Gastrocnemius medialis (tissue), 4 donors: ENCODE measurements at regions not wholly inside any gene's neighbourhood (a gene's known extent, or its start where the extent isn't known, plus 50 kb on each side); places are given as distances from the start of the nearest gene placed in this dataset.

ENCODE experiments used
- ATAC-seq, 2 donors: fragments of 150-250 bp; one replicate each; pipeline ENCODE4 v1.9.1; 2016
- DNase-seq, 2 donors: peaks; one replicate each; pipeline ENCODE4 v3.0.0-alpha.2; 2019
- H3K27ac ChIP-seq, 4 donors: fragments of 200-600 bp; sonication (generic); 1 replicate in 1 of 4; 2 replicates in 3 of 4; pipeline ENCODE4 v1.5.1; 2016 to 2018; ENCODE audit warnings: mild to moderate bottlenecking in 2 of 4, moderate library complexity in 1 of 4
- H3K27me3 ChIP-seq, 3 donors: fragments of 200-600 bp; sonication (generic) in 2 of 3; 1 replicate in 1 of 3; 2 replicates in 2 of 3; pipeline versions ENCODE4 v1.5.1 to v1.6.0; 2016 to 2019; ENCODE audit warnings: mild to moderate bottlenecking in 1 of 3, moderate library complexity in 1 of 3
- H3K36me3 ChIP-seq, 2 donors: fragments of 200-600 bp; sonication (generic) in 1 of 2; one replicate each; pipeline ENCODE4 v1.5.1; 2017 to 2018
- H3K4me1 ChIP-seq, 2 donors: fragments of 200-600 bp; sonication (generic) in 1 of 2; one replicate each; pipeline ENCODE4 v1.5.1; 2016 to 2017; ENCODE audit warnings: mild to moderate bottlenecking in 2 of 2
- H3K4me3 ChIP-seq, 4 donors: fragments of 200-600 bp; sonication (generic) in 3 of 4; 1 replicate in 1 of 4; 2 replicates in 3 of 4; pipeline ENCODE4 v1.5.1; 2016 to 2019; ENCODE audit warnings: mild to moderate bottlenecking in 2 of 4
- H3K9me3 ChIP-seq, 3 donors: fragments of 200-600 bp; sonication (generic) in 2 of 3; 1 replicate in 1 of 3; 2 replicates in 2 of 3; pipeline ENCODE4 v1.5.1; 2016 to 2019
- CTCF ChIP-seq, 5 experiments: fragments of 450-650 bp in 3 of 5; fragments of 200-600 bp in 2 of 5; sonication (generic) in 2 of 5; IDR thresholded peaks in 4 of 5; conservative IDR thresholded peaks in 1 of 5; 1 replicate in 4 of 5; 2 replicates in 1 of 5; pipeline ENCODE4 v1.5.1; 2016 to 2019; ENCODE audit warnings: antibody characterized with exemption in 5 of 5, mild to moderate bottlenecking in 3 of 5, moderate library complexity in 3 of 5
- POLR2A ChIP-seq, 2 donors: fragments of 450-650 bp; IDR thresholded peaks; one replicate each; pipeline ENCODE4 v1.6.1; 2017; ENCODE audit warnings: antibody characterized with exemption in 2 of 2, mild to moderate bottlenecking in 2 of 2, moderate library complexity in 2 of 2
- in situ Hi-C, 4 donors: fragments of 200-750 bp; cut with MboI; loops; one replicate each; pipeline versions ENCODE4 v1.15.0 to v1.8.0; 2017; ENCODE audit warnings: low sequenced_read_pairs in 4 of 4
- intact Hi-C: fragments of 100-400 bp; cut with DNase I; formaldehyde crosslinking; loops from one replicate; pipeline ENCODE4 v1.15.1; 2023; ENCODE audit warnings: low total_unique reads

DNA sequence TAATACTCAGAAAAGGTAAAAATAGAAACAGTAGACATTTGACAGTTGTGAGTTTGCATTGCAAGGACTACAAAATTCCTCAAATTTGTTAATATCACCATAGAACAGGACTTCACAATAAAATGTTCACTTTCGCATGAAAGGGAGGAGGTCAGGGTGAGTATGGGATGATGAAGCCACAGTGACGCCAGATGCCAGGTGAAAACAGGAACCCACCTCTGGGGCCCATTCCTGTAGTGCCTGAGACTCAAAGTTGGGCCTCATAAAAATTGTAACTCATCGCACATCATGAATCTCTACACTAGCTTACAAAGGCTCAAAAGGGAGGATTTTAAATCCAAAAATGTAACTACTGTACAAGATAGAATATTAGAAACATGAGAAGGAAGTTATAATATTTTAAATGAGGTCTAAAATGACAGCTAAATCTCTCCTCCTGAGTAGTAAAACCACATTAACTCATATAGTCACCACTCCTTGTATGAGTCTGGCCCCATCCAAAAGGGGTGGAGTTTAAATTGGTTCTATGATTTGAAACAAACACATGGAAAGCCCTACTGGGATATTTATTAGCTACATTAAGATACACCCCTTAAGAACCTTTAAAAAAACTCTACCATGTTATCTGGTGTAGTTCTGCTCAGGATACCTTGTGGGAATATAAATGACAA, 93.7 kb downstream of the ETS2 start:
- no peak for ATAC-seq
- DNase-seq: no peak
- no peaks in the 10 kb centered on the region for H3K27me3 ChIP-seq
- in situ Hi-C loops: no loop called here
- peaks cover 47% of the 10 kb centered on the region in 2 donors for H3K4me1 ChIP-seq
- H3K4me3 ChIP-seq: no peak overlapping the region
- intact Hi-C loops: loop anchor here (2.0 kb wide), 1 partner anchor 79 kb away; no protein-coding TSS in a partner anchor
- no peaks in the 10 kb centered on the region for H3K9me3 ChIP-seq
- TF ChIP-seq CTCF (IDR thresholded peaks at IDR 0.05 in 4 of 5, conservative IDR thresholded peaks at IDR 0.05 in 1 of 5) (no peak), POLR2A (IDR thresholded peaks at IDR 0.05) (no peak)
- H3K36me3 ChIP-seq: no peaks in the 10 kb centered on the region
- peak overlapping the region; percentile 89 to 95 (median 92) for H3K27ac ChIP-seq

DNA sequence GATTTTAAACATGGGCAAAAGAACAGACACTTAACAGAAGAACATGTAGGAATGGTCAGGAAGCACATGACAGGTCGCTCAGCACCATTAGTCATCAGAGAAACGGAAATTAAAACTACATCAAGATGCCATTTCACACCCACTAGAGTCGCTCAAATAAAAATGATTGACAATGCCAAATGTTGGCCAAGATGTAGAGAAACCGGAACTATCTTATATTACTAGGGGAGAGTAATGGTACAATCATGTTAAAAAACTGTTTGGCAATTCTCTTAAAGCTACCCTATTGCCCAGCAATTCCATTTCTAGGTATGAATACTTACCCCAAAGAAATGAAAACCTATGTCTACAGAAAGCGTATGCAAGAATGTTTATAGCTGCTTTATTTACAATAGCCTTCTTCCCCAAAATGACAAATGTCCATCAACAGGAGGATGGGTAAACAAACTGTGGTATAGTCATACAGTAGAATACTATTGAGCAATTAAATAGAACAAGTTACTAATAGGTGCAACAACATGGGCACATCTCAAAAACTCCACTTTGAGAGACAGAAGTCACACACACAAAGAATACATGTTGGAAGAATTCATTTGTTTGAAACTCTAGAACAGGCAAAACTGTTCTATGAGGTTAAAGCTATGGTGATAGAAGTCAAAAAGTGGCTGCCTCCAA, 92.8 kb downstream of the ETS2 start:
- in situ Hi-C loops (no loop called here), intact Hi-C loops (loop anchor here (2.0 kb wide), 1 partner anchor 78 kb away; no protein-coding TSS in a partner anchor)
- Histone ChIP-seq H3K4me1 (peaks cover 39 to 40% of the 10 kb centered on the region in 2 donors), H3K27me3 (no peaks in the 10 kb centered on the region), H3K27ac (peak overlapping the region; percentile 89 to 95 (median 92)), H3K4me3 (no peak overlapping the region), H3K36me3 (no peaks in the 10 kb centered on the region), H3K9me3 (no peaks in the 10 kb centered on the region)
- TF ChIP-seq POLR2A (IDR thresholded peaks at IDR 0.05) (peak in 1 of 2 donors; percentile 16), CTCF (IDR thresholded peaks at IDR 0.05 in 4 of 5, conservative IDR thresholded peaks at IDR 0.05 in 1 of 5) (no peak)
- ATAC-seq (peak; percentile 87), DNase-seq (peak; percentile 39 to 51)

DNA sequence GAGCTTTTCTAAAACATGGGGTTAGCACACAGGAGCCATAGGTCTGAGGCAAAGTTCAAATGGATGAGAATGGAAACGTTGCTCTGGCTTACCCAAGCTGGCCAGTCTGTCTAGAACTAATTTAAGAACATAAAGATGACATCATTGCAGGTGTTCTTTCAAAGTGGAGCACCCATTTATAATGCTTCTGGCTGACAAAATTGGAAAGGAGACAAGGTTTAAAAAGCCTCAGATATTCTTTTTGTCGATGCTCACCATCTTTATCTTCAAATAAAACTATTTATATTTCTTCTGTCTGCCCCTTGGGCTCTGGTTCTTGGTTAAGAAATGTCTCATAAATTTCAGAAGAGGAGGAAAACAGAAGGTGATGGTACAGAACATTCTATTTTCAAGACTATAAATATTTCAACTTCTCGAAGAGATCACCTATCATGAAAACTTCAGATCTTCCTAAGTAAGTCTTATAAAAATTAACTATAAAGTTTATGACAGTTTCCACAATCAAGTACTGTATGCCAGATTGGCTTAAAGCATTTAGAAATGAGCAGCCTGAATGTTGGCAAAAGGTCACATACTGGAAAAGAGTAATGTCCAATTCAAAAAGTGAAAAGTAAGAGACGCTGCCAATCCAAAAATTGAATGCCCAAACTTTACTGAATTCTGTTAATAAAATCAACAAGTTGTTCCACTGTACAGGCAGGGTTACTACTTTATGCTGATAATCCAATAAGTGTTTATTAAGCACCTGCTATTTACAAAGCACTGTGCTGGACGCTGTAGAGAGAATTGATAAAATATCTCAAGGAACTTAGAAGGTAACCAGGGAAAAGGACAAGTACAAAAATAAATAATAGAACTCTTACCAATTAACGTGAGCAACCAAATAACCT, 92.0 kb downstream of the ETS2 start:
- Histone ChIP-seq H3K27me3 (no peaks in the 10 kb centered on the region), H3K9me3 (no peaks in the 10 kb centered on the region), H3K4me1 (peaks cover 31 to 33% of the 10 kb centered on the region in 2 donors), H3K27ac (peak overlapping the region; percentile 89 to 95 (median 92)), H3K4me3 (peak overlapping the region in 1 of 4 donors; percentile 2), H3K36me3 (no peaks in the 10 kb centered on the region)
- peak; percentile 47 to 64 for DNase-seq
- in situ Hi-C loops: no loop called here
- intact Hi-C loops: loop anchor here (1.0 to 2.0 kb wide), 2 partner anchors 40 to 77 kb away; no protein-coding TSS in a partner anchor
- TF ChIP-seq POLR2A (IDR thresholded peaks at IDR 0.05) (peak; percentile 41 to 68), CTCF (IDR thresholded peaks at IDR 0.05 in 4 of 5, conservative IDR thresholded peaks at IDR 0.05 in 1 of 5) (no peak)
- peak; percentile 79 to 89 for ATAC-seq

GRCh38 chr21:38894899-38895298, 89.2 kb downstream of the ETS2 start:
- Histone ChIP-seq H3K36me3 (no peaks in the 10 kb centered on the region), H3K4me1 (peaks cover 28 to 33% of the 10 kb centered on the region in 2 donors), H3K9me3 (no peaks in the 10 kb centered on the region), H3K27me3 (no peaks in the 10 kb centered on the region), H3K27ac (peak overlapping the region in 1 of 4 donors; percentile 13), H3K4me3 (no peak overlapping the region)
- intact Hi-C loops (no loop called here), in situ Hi-C loops (no loop called here)
- DNase-seq (no peak), ATAC-seq (no peak)
- TF ChIP-seq POLR2A (IDR thresholded peaks at IDR 0.05) (no peak), CTCF (IDR thresholded peaks at IDR 0.05 in 4 of 5, conservative IDR thresholded peaks at IDR 0.05 in 1 of 5) (no peak)
